ENCODE measurements at regions not wholly inside any gene's neighbourhood (a gene's known extent, or its start where the extent isn't known, plus 50 kb on each side); places are given as distances from the start of the nearest gene placed in this dataset.
"Not testable (repeated sequence)": the region's sequence is repeated elsewhere in the genome, so short reads cannot be mapped to it uniquely, and the experiment has no call there.

DNA sequence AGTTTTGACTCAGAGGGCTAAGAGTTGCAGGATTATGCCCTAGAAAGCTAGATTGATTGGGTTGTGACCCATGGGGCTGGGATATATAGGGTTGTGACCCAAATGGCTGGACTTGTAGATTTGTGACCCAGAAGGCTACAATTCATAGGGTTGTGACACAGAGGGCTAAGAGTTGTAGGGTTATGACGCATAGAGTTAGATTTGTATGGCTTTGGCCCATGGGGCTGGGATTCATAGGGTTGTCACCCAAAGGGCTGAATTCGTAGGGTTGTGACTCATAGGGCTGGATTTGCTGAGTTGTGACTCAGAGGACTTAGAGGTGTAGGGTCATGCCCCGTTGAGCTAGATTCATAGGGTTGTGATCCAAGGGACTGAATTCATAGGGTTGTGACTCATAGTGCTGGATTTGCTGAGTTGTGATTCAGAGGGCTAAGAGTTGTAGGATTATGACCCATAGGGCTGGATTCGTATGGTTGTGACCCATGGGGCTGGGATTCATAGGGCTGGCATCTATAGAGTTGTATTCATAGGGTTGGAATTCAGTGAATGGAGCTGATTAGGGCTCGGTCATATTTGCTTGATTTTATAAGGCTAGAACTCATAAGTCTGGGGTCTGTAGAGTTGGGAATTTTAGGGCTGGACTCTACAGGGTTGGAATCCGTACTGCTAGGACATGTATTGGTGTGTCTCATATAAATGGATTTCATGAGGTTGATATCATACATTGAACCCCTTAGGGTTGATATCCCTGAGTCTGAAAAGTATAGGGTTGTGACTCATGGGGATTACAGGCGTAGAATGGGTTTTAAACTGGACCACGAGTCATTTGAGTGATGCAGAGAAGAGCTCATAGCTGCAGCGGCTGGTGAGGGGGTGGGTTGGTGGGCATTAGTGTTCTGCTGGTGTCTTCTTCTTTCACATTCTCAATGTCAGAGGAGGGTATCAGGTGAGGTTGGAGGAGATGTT is 125.7 kb downstream of the CRLF2 start:
- Histone ChIP-seq H3K27ac (no peak overlapping the region), H3K4me1 (no peaks in the 10 kb centered on the region), H3K4me3 (no peak overlapping the region), H3K27me3 (peaks cover 0 to 4% of the 10 kb centered on the region in 2 donors), H3K36me3 (no peaks in the 10 kb centered on the region), H3K9me3 (peaks cover 0 to 19% of the 10 kb centered on the region in 2 donors)
- intact Hi-C loops (cut with DNase I) = no loop called here
- TF ChIP-seq, protein P1, sequence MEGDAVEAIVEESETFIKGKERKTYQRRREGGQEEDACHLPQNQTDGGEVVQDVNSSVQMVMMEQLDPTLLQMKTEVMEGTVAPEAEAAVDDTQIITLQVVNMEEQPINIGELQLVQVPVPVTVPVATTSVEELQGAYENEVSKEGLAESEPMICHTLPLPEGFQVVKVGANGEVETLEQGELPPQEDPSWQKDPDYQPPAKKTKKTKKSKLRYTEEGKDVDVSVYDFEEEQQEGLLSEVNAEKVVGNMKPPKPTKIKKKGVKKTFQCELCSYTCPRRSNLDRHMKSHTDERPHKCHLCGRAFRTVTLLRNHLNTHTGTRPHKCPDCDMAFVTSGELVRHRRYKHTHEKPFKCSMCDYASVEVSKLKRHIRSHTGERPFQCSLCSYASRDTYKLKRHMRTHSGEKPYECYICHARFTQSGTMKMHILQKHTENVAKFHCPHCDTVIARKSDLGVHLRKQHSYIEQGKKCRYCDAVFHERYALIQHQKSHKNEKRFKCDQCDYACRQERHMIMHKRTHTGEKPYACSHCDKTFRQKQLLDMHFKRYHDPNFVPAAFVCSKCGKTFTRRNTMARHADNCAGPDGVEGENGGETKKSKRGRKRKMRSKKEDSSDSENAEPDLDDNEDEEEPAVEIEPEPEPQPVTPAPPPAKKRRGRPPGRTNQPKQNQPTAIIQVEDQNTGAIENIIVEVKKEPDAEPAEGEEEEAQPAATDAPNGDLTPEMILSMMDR (IDR thresholded peaks at IDR 0.05) = no peak
- no peak for DNase-seq
- no peak for ATAC-seq

DNA sequence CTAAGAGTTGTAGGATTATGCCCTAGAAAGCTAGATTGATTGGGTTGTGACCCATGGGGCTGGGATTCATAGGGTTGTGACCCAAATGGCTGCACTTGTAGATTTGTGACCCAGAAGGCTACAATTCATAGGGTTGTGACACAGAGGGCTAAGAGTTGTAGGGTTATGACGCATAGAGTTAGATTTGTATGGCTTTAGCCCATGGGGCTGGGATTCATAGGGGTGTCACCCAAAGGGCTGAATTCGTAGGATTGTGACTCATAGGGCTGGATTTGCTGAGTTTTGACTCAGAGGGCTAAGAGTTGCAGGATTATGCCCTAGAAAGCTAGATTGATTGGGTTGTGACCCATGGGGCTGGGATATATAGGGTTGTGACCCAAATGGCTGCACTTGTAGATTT is 126.6 kb downstream of the CRLF2 start:
- DNase-seq; H3K27me3 ChIP-seq; H3K36me3 ChIP-seq; intact Hi-C loops (cut with DNase I); ATAC-seq; H3K4me3 ChIP-seq; H3K4me1 ChIP-seq; H3K27ac ChIP-seq: not testable (repeated sequence)
- H3K9me3 ChIP-seq = peaks cover 0 to 19% of the 10 kb centered on the region in 2 donors

DNA sequence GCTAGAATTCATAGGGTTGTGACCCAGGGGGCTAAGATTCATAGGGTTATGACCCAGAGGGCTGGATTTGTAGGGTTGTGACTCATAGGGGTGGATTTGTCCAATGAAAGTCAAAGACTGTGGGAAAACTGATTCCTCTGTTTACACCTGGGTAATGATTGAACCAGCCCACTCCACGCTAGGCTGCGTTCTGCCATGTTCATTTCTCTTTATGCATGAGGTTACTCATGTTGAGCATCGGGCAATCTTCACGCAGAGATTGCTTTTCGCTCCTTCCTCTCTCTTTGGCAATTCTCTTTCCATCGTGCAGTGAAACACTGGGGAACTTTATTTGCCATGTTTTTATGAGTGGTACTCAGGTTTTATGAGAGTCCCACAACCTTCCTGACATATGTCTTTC is 127.8 kb downstream of the CRLF2 start:
- no peak for ATAC-seq

DNA sequence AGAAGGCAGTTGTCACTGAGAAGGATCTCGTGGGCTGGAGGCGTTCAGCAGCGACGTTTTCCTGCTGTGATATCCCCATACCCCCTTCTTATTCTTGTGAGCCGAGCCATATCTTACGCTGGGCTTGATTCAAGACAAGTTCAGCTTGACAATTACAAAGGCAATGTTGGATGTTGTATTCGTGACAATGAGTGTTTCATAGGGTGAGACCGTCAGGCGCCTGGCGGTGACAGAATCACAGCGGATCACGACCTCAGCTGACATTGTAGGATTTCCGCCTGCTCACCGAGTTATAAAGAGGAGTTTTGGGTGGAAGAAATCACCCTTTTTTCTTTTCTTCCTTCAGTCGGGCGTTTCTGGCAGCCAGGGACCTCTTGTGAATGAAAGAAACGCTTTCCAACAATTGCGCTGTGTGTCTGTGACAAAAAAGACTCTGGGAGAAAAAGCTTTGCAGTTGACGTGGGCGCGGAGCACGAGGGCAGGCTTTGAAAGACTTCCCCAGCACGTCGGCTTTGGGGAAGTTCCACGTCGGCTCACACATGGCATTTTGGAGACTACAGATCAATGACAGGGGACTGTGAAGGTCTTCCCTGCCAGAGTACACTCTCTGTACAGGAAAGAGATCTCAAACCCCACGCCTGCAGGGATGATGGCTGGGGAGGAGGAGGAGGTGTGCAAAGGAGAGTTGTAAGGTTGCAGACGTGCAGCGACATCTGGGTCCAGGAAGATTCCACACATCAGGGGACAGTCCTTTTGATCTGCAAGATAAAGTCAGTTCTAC is 135.4 kb downstream of the CRLF2 start:
- TF ChIP-seq, protein P1 (IDR thresholded peaks at IDR 0.05) = no peak

More for the DNA sequence above, 127.8 kb downstream of the CRLF2 start:
- no peak for DNase-seq
- Histone ChIP-seq H3K27me3 (peaks cover 0 to 4% of the 10 kb centered on the region in 2 donors), H3K9me3 (peaks cover 0 to 19% of the 10 kb centered on the region in 2 donors), H3K4me3 (no peak overlapping the region), H3K4me1 (no peaks in the 10 kb centered on the region), H3K27ac (no peak overlapping the region), H3K36me3 (no peaks in the 10 kb centered on the region)
- intact Hi-C loops (cut with DNase I) = no loop called here
- TF ChIP-seq, protein P1 (IDR thresholded peaks at IDR 0.05) = no peak

DNA sequence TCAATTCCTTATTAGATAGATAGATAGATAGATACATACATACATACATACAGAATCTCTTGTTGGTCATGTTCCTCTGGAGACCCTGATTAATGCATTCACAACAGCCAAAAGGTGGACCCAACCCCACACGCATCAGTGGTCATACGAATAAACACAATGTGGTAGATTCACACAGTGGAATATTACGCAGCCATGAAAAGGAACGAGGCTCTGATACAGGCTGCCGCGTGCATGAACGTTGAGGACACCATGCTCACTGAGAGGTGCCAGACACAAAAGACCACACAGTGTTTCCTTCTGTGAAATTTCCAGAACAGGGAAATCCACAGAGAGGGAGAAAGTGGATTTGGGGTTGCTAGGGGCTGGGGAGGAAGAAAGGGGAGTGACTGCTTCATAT is 136.7 kb downstream of the CRLF2 start:
- no peak overlapping the region for H3K4me3 ChIP-seq
- H3K9me3 ChIP-seq = peaks cover 0 to 12% of the 10 kb centered on the region in 2 donors
- TF ChIP-seq, protein P1 (IDR thresholded peaks at IDR 0.05) = no peak
- H3K36me3 ChIP-seq = no peaks in the 10 kb centered on the region
- DNase-seq (no peak), ATAC-seq (no peak)
- H3K4me1 ChIP-seq = no peaks in the 10 kb centered on the region
- intact Hi-C loops (cut with DNase I) = no loop called here
- H3K27me3 ChIP-seq = peaks cover 0 to 5% of the 10 kb centered on the region in 2 donors
- no peak overlapping the region for H3K27ac ChIP-seq

More for the DNA sequence above, 135.4 kb downstream of the CRLF2 start:
- DNase-seq (no peak), ATAC-seq (no peak)
- H3K4me3 ChIP-seq = no peak overlapping the region
- peaks cover 0 to 12% of the 10 kb centered on the region in 2 donors for H3K9me3 ChIP-seq
- peaks cover 0 to 5% of the 10 kb centered on the region in 2 donors for H3K27me3 ChIP-seq
- H3K36me3 ChIP-seq = no peaks in the 10 kb centered on the region
- no peak overlapping the region for H3K27ac ChIP-seq
- intact Hi-C loops (cut with DNase I) = no loop called here
- no peaks in the 10 kb centered on the region for H3K4me1 ChIP-seq
